ENCODE measurements at regions not wholly inside any gene's neighbourhood (a gene's known extent, or its start where the extent isn't known, plus 50 kb on each side); places are given as distances from the start of the nearest gene placed in this dataset.
A peak's percentile ranks its signal among the peaks of the same experiment; 100 is the strongest.

GRCh38 chr3:31092748-31093589 lies 198.5 kb upstream of the GADL1 start:
- no peak overlapping the region for H3K56ac ChIP-seq (ENCODE audit: extremely low read depth, insufficient read depth, low read length)
- H2BK15ac ChIP-seq (ENCODE audit: low read depth, low read length), result no peak overlapping the region
- 0 out of 2 replicates have a peak overlapping the region, but pooled peaks have one; percentile 0 for H4K91ac ChIP-seq (ENCODE audit: insufficient read depth, low read depth, low read length)
- H3K23ac ChIP-seq (ENCODE audit: low read depth, low read length), result peak overlapping the region; percentile 9; the same call in 1 of the 2 replicates
- no peaks in the 10 kb centered on the region for H3K36me3 ChIP-seq (ENCODE audit: control insufficient read depth, insufficient read depth, low read length)
- H4K20me1 ChIP-seq (ENCODE audit: insufficient read depth, low read length), result no peaks in the 10 kb centered on the region
- H3K79me1 ChIP-seq (ENCODE audit: low read depth in 1 of 2, low read length in 2 of 2), result no peaks in the 10 kb centered on the region
- BruUV-seq (replicated peaks), result no TSS peak
- no peak overlapping the region for H4K8ac ChIP-seq (ENCODE audit: low read depth in 2 of 2, low read length in 2 of 2)
- H3K4ac ChIP-seq (ENCODE audit: low read depth, low read length), result 0 out of 2 replicates have a peak overlapping the region, but pooled peaks have one; percentile 1
- H3K9ac ChIP-seq (ENCODE audit: low read depth, low read length), result no peak overlapping the region
- no peak overlapping the region for H3K18ac ChIP-seq (ENCODE audit: low read depth, low read length)
- no peak overlapping the region for H2AFZ ChIP-seq (replicated peaks; ENCODE audit: low read length, poor library complexity)
- H3K9me1 ChIP-seq (ENCODE audit: insufficient read depth, low read length), result no peaks in the 10 kb centered on the region
- no peaks in the 10 kb centered on the region for H3K4me1 ChIP-seq (ENCODE audit: control insufficient read depth, insufficient read depth, low read length)
- dilution Hi-C loops (cut with HindIII; ENCODE audit: low sequenced_read_pairs, unreplicated experiment), result no loop called here
- in situ Hi-C loops (cut with MboI; ENCODE audit: low sequenced_read_pairs), result no loop called here
- TF ChIP-seq FOS (IDR thresholded peaks at IDR 0.05; ENCODE audit: low read depth, low read length), result no peak
- no peak for TF ChIP-seq MAFK (IDR thresholded peaks at IDR 0.05; ENCODE audit: low read depth, low read length)
- TF ChIP-seq POLR2A (IDR thresholded peaks at IDR 0.05; ENCODE audit: low read depth, low read length), result no peak
- TF ChIP-seq RAD21 (IDR thresholded peaks at IDR 0.05; ENCODE audit: low read length), result no peak
- no peak for TF ChIP-seq MXI1 (IDR thresholded peaks at IDR 0.05; ENCODE audit: borderline replicate concordance, low read depth, low read length)
- no peak for TF ChIP-seq NFE2L2 (IDR thresholded peaks at IDR 0.05; ENCODE audit: low read depth, low read length)
- no peak for TF ChIP-seq CEBPB (IDR thresholded peaks at IDR 0.05; ENCODE audit: low read depth, low read length)
- TF ChIP-seq USF2 (IDR thresholded peaks at IDR 0.05; ENCODE audit: low read depth, low read length), result no peak
- TF ChIP-seq, protein P1, sequence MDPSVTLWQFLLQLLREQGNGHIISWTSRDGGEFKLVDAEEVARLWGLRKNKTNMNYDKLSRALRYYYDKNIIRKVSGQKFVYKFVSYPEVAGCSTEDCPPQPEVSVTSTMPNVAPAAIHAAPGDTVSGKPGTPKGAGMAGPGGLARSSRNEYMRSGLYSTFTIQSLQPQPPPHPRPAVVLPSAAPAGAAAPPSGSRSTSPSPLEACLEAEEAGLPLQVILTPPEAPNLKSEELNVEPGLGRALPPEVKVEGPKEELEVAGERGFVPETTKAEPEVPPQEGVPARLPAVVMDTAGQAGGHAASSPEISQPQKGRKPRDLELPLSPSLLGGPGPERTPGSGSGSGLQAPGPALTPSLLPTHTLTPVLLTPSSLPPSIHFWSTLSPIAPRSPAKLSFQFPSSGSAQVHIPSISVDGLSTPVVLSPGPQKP (IDR thresholded peaks at IDR 0.05; ENCODE audit: borderline replicate concordance, low read depth, low read length), result no peak
- no peak overlapping the region for H3K4me2 ChIP-seq (ENCODE audit: low read depth, low read length)
- peaks cover 2% of the 10 kb centered on the region for H3K27me3 ChIP-seq (ENCODE audit: control insufficient read depth, insufficient read depth, low read length)
- no peak overlapping the region for H3K14ac ChIP-seq (replicated peaks; ENCODE audit: low read depth, low read length)
- H2AK5ac ChIP-seq (ENCODE audit: low read depth, low read length), result no peak overlapping the region; the same call in 1 of the 2 replicates
- H3K9me3 ChIP-seq (ENCODE audit: control insufficient read depth, insufficient read depth, low read length), result no peaks in the 10 kb centered on the region
- peak; percentile 78 for ATAC-seq (ENCODE audit: low read depth)
- no peak overlapping the region for H2AK9ac ChIP-seq (replicated peaks; ENCODE audit: low read depth, low read length, poor library complexity)
- H2BK120ac ChIP-seq (ENCODE audit: low read depth, low read length), result peak overlapping the region; percentile 12
- no peak overlapping the region for H3K4me3 ChIP-seq (ENCODE audit: insufficient read depth, low read depth, low read length)
- intact Hi-C loops (cut with micrococcal nuclease), result no loop called here
- ChIA-PET CTCF (interaction anchor here (1.0 kb wide), 2 partner anchors 12 to 16 kb away, joined by 3 to 7 read pairs; no protein-coding TSS in a partner anchor), POLR2A (ENCODE audit: unreplicated experiment) (no interaction called here)
- no peak overlapping the region for H2BK5ac ChIP-seq (ENCODE audit: low read depth, low read length, poor library complexity, severe bottlenecking)
- WGBS, 2 experiments (ENCODE audit: extremely low coverage in 2 of 2, insufficient read length in 1 of 2), result no CpG with 5 or more reads among the region's 6 CpGs
- peak overlapping the region; percentile 6; the same call in 1 of the 2 replicates for H2BK20ac ChIP-seq (ENCODE audit: low read depth, low read length)
- no peak overlapping the region for H3K27ac ChIP-seq (ENCODE audit: insufficient read depth, low read length)
- no peak overlapping the region for H4K5ac ChIP-seq (ENCODE audit: low read depth, low read length)
- DNase-seq, result peak; percentile 16

Measured in IMR-90 (cell line).